ENCODE measurements at regions not wholly inside any gene's neighbourhood (a gene's known extent, or its start where the extent isn't known, plus 50 kb on each side); places are given as distances from the start of the nearest gene placed in this dataset.

- TF ChIP-seq CTCF (IDR thresholded peaks at IDR 0.05), result no peak
- no peak for TF ChIP-seq POLR2A (IDR thresholded peaks at IDR 0.05)
- no peak for TF ChIP-seq POLR2AphosphoS5 (IDR thresholded peaks at IDR 0.05)
These were observed 823.0 kb downstream of the TAF11L14 start for GRCh38 chr5:18457255-18457654.
